ENCODE measurements at regions not wholly inside any gene's neighbourhood (a gene's known extent, or its start where the extent isn't known, plus 50 kb on each side); places are given as distances from the start of the nearest gene placed in this dataset.

DNA sequence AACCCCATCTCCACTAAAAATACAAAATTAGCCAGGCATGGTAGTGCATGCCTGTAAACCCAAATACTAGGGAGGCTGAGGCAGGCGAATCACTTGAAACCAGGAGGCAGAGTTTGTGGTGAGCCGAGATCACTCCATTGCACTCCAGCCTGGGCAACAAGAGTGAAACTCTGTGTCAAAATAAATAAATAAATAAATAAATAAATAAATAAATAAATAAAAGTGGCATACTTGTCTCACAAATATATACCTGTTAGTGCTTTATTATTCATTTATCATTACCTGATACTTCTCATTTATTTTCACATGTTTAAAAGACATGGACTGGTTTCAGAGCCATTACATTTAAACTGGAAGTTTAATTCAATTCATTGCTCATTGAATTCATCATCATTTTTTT lies 491.4 kb upstream of the CDH7 start:
- no TSS peak for BruUV-seq (replicated peaks)
- TF ChIP-seq CTCF (conservative IDR thresholded peaks at IDR 0.05): no peak
- TF ChIP-seq EZH2 (IDR thresholded peaks at IDR 0.05; ENCODE audit: low read depth): no peak
- Histone ChIP-seq H3K9me2 (ENCODE audit: insufficient read depth) (no peaks in the 10 kb centered on the region), H3K27ac (no peak overlapping the region), H3K4me1 (replicated peaks; ENCODE audit: insufficient read depth) (no peaks in the 10 kb centered on the region), H3K9me3 (ENCODE audit: insufficient read depth, low read depth) (no peaks in the 10 kb centered on the region), H3K4me3 (no peak overlapping the region), H3K79me2 (ENCODE audit: low read depth) (no peaks in the 10 kb centered on the region), H3K4me2 (no peak overlapping the region), H4K20me1 (ENCODE audit: insufficient read depth) (no peaks in the 10 kb centered on the region), H2AFZ (no peak overlapping the region), H3F3A (ENCODE audit: insufficient read depth, low read depth) (no peaks in the 10 kb centered on the region), H3K36me3 (ENCODE audit: low read depth) (no peaks in the 10 kb centered on the region), H3K27me3 (ENCODE audit: insufficient read depth, low read depth) (no peaks in the 10 kb centered on the region)
- no peak for DNase-seq
- POLR2A ChIA-PET (ENCODE audit: unreplicated experiment): no interaction called here
- CTCF ChIA-PET: no interaction called here
- intact Hi-C loops (cut with micrococcal nuclease; ENCODE audit: unreplicated experiment): no loop called here

- ChIA-PET POLR2A (ENCODE audit: unreplicated experiment) (no interaction called here), CTCF (no interaction called here)
- H3K4me1 ChIP-seq (replicated peaks; ENCODE audit: insufficient read depth): no peaks in the 10 kb centered on the region
Observed at GRCh38 chr18:65257149-65257548, 493.7 kb upstream of the CDH7 start.

GRCh38 chr18:65255417-65255816 lies 495.4 kb upstream of the CDH7 start:
- Histone ChIP-seq H3K79me2 (ENCODE audit: low read depth) (no peaks in the 10 kb centered on the region), H3F3A (ENCODE audit: insufficient read depth, low read depth) (no peaks in the 10 kb centered on the region), H4K20me1 (ENCODE audit: insufficient read depth) (no peaks in the 10 kb centered on the region), H2AFZ (no peak overlapping the region), H3K27ac (no peak overlapping the region), H3K9me3 (ENCODE audit: insufficient read depth, low read depth) (no peaks in the 10 kb centered on the region), H3K4me3 (no peak overlapping the region), H3K27me3 (ENCODE audit: insufficient read depth, low read depth) (no peaks in the 10 kb centered on the region), H3K4me2 (no peak overlapping the region), H3K4me1 (replicated peaks; ENCODE audit: insufficient read depth) (no peaks in the 10 kb centered on the region), H3K36me3 (ENCODE audit: low read depth) (no peaks in the 10 kb centered on the region), H3K9me2 (ENCODE audit: insufficient read depth) (no peaks in the 10 kb centered on the region)
- ChIA-PET POLR2A (ENCODE audit: unreplicated experiment) (no interaction called here), CTCF (no interaction called here)
- BruUV-seq (replicated peaks): no TSS peak
- TF ChIP-seq CTCF (conservative IDR thresholded peaks at IDR 0.05): no peak
- TF ChIP-seq EZH2 (IDR thresholded peaks at IDR 0.05; ENCODE audit: low read depth): no peak
- intact Hi-C loops (cut with micrococcal nuclease; ENCODE audit: unreplicated experiment): no loop called here
- no peak for DNase-seq

More at GRCh38 chr18:65257149-65257548, 493.7 kb upstream of the CDH7 start:
- Histone ChIP-seq H3K4me2 (no peak overlapping the region), H3K79me2 (ENCODE audit: low read depth) (no peaks in the 10 kb centered on the region), H3F3A (ENCODE audit: insufficient read depth, low read depth) (no peaks in the 10 kb centered on the region), H3K4me3 (no peak overlapping the region), H4K20me1 (ENCODE audit: insufficient read depth) (no peaks in the 10 kb centered on the region), H3K27me3 (ENCODE audit: insufficient read depth, low read depth) (no peaks in the 10 kb centered on the region), H3K9me2 (ENCODE audit: insufficient read depth) (no peaks in the 10 kb centered on the region), H3K36me3 (ENCODE audit: low read depth) (no peaks in the 10 kb centered on the region), H2AFZ (no peak overlapping the region), H3K9me3 (ENCODE audit: insufficient read depth, low read depth) (no peaks in the 10 kb centered on the region), H3K27ac (no peak overlapping the region)
- no peak for DNase-seq
- intact Hi-C loops (cut with micrococcal nuclease; ENCODE audit: unreplicated experiment): no loop called here
- no TSS peak for BruUV-seq (replicated peaks)
- TF ChIP-seq CTCF (conservative IDR thresholded peaks at IDR 0.05): no peak
- TF ChIP-seq EZH2 (IDR thresholded peaks at IDR 0.05; ENCODE audit: low read depth): no peak

Measured in PC-9 (cell line).